GM18508 (cell line): ENCODE measurements at regions not wholly inside any gene's neighbourhood (a gene's known extent, or its start where the extent isn't known, plus 50 kb on each side); places are given as distances from the start of the nearest gene placed in this dataset.
"Not testable (repeated sequence)": the region's sequence is repeated elsewhere in the genome, so short reads cannot be mapped to it uniquely, and the experiment has no call there.

Experiments
- ATAC-seq: cut with Tn5 transposase; IDR thresholded peaks from one replicate; pipeline ENCODE4 v1.9.1; 2021; ENCODE audit warnings: moderate number of reproducible peaks; ENCODE audit not compliant: insufficient read depth, unreplicated experiment

- ATAC-seq, result no peak
Measured at GRCh38 chr6:97449444-97449966, 166.5 kb upstream of the MMS22L start.

DNA sequence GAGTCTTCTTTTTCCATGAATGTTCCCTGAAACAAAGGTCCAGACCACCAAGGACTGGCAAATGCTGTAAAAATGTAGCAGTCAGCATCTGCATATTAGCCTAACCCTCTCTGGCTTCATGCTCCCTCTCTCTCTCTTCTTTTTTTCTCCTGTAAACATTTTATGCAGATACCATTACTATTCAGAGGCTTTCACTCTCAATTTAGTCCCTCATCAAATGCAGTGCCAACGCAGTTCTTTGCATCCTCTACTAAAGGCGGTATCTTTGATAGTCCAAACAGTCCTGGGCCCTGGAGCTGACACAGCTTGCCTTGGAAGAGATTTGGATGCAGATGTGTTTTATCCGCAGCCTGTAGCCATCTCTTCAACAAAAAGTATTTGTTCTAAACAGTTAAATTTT lies 167.1 kb upstream of the MMS22L start:
- ATAC-seq, result no peak

GRCh38 chr6:97456070-97456469 lies 173.1 kb upstream of the MMS22L start:
- ATAC-seq, result no peak

DNA sequence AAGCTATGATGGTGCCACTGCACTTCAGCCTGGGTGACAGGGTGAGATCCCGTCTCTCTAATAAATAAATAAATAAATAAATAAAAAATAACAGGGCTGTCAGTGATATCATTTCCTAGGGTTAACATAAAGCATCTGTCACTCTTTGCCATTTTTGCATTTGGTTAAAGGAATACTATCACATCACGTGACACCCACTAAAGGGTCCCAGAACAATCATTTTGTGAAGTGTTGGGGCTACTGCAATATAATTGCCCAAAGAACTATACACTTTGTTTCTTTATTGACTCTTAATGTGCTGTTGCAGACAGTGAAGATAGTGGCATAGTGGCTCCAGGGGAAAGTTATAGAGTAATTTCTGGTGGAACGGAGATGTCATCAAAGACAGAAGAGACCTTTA lies 176.5 kb upstream of the MMS22L start:
- no peak for ATAC-seq

- ATAC-seq, result no peak
Measured at GRCh38 chr6:97459986-97460385, 177.0 kb upstream of the MMS22L start.

DNA sequence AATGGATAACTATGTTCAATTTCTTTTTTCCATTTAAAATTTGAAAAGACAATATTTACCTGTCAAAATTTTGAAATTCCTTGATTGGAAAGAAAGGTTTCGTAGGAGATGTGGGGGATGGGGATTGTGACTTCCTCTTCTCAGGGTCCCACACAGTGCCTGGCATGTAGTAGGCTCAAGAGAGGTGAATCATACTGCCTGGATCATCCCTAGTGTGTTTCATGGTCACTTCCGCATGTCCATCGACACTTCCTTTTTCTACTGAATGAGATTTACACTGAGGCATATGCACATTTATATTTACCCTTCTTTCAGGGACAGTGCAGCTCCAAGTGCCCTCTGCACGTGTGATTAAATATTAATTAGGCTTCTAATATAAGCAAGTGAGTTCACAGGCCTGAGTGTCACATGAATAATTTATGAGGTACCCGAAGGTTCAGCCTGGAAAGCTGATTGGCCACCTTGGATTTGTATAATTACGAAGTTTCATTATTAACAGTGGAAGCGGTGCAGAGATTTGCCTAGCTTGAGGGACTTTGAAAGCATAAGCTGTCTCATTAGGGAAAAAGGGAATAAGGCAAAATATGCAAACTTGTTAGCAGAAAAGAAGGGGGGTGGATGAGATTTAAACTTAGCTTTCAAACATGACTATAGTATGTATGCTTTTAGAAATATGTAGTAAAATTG lies 177.5 kb upstream of the MMS22L start:
- ATAC-seq, result no peak

GRCh38 chr6:97461218-97461617 lies 178.2 kb upstream of the MMS22L start:
- ATAC-seq, result no peak

- no peak for ATAC-seq
Measured at GRCh38 chr6:97462031-97462430, 179.0 kb upstream of the MMS22L start.

GRCh38 chr6:97462938-97463598 lies 180.1 kb upstream of the MMS22L start:
- ATAC-seq, result no peak

DNA sequence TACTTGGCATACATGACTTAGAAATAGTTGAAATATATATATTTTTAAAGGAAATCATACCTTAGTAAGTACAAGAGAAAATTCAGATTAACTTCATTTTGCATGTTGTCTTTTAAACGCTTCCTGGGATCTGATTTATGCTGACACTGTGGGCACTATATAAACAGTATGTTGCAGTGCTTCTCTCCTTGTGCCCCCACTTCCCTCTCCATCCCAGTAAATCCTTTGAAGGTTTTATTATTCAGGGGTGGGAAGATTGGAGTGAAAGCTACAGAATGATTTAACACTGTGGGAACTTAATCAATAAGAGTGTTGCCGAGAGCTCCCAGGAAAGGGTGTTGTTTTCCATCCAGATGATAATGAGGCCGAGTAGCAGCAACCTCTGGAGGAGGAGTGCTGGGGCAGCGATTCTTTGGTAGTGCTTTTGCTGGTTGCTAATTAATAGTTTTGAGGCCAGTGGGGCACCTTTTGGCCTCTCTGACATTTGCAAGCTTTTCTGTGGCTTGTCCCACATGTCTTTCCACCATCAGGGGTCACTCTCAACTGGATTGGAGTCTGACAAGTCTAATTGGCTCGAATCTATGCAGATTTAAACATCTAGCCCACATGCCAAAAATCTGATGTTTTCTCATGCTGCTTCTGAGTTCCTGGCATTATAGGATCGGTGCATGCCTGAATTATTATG lies 183.0 kb upstream of the MMS22L start:
- ATAC-seq, result no peak

DNA sequence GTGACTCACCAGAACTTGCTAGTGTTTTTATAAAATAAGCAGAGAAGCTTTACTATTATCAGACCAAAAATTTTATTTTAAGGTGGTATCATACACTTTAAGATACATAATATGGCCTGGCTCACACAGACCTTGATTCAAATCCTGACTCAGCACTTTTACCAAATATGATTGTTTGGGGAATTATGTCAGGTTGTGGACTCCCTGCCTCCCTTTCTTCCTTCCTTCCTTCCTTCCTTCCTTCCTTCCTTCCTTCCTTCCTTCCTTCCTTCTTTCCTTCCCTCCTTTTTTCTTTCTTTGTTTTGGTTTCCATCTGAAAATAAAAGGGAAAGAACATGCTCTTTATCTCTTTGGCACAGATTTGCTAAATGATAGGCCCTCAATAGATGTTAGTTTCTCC lies 186.0 kb upstream of the MMS22L start:
- no peak for ATAC-seq

DNA sequence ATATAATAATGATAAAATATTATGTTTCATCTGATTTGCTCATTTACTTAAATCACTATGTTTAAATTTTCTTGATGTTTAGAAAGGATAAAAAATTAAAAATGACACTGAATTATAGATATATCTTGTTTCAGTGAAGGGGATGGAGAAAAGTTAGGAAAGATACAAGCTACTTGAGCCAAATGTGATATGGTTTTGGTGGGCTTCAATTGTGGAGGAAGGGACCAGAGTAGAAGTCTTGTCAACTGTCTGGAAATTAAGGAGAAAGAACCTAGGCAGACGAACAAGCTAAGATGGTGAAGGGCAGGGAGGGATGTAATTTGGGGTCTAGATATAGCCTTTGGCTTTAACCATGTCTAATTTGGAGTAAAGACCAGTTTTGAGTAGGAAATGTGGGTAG lies 186.4 kb upstream of the MMS22L start:
- no peak for ATAC-seq

DNA sequence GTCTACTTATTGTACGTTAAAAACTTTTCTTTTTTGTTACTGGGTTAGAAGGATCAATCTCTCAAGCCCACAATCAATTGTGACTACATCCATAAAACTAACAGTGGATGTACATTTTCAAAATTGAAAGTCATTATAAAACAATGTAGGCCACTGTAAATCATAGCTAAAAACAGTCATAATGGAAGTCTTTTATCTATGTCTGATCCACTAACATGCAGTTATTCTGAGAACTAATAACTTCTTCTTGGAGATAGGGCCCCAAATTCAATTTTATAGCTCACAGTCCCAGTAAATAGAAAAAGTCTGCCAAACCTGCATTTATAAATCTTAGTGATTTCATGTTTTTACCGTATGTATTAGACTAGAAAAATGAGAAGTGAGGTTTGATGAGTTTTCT lies 187.3 kb upstream of the MMS22L start:
- no peak for ATAC-seq

DNA sequence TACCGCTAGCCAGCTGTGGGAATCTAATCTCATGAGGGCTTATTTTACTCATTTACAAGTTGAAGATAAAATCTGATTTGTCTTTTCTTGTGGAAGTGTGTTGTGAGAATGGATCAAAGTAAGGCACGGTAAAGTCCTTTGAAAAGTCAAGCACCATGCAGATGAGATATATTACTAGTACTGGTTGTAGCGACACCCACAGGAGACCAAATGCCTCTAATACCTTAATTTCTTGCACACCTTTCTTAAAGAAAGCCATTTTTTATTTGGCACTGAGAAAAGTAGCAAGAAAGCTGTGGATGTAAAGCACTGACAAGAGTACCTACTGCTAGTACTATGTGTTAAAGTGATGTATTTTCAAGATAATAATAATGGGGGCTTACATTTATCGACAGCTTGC lies 191.0 kb upstream of the MMS22L start:
- no peak for ATAC-seq

GRCh38 chr6:97497713-97498331 lies 214.8 kb upstream of the MMS22L start:
- peak; percentile 94 for ATAC-seq

- ATAC-seq, result no peak
Measured at GRCh38 chr6:97501853-97502252, 218.8 kb upstream of the MMS22L start.

- no peak for ATAC-seq
Measured at GRCh38 chr6:97508646-97509045, 225.6 kb upstream of the MMS22L start.

DNA sequence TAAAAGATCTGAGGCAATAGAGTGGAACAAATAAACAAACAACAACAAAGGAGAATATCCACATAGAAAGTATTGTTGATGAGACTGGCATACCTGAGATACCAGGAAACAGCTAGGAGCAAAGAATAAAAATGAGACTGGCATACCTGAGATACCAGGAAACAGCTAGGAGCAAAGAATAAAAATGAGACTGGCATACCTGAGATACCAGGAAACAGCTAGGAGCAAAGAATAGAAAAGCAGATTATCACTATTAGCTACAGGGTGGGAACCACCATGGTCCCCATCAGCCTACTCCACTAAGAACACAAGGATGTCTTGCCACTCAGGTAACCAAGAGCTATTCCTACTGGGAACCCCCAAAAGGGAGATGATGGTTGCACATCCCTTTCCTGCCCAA lies 230.2 kb upstream of the MMS22L start:
- ATAC-seq, result not testable (repeated sequence)

GRCh38 chr6:97524811-97525210 lies 241.8 kb upstream of the MMS22L start:
- no peak for ATAC-seq

DNA sequence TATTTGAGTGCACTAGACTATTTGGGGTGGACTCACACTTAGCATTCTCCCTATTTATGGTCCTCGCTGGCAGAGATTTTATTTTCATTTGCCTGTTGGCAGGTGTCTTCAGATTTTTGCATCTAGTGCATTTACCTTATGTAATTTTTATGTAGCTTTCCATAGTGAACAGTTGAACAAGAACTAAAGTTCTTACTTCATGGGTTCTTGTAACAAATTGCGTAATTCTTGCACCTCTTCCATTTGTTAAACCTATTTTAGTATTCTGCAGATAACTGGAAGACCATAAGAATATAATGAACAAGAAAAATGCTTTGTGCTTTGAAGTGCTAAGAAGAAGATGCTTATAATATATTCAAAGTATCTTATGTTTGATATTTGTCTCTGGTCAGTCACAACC lies 252.8 kb upstream of the MMS22L start:
- ATAC-seq, result no peak

- ATAC-seq, result no peak
Measured at GRCh38 chr6:97548354-97548753, 265.3 kb upstream of the MMS22L start.
